HG03558 (cell line): ENCODE measurements at regions not wholly inside any gene's neighbourhood (a gene's known extent, or its start where the extent isn't known, plus 50 kb on each side); places are given as distances from the start of the nearest gene placed in this dataset.
"Not testable (repeated sequence)": the region's sequence is repeated elsewhere in the genome, so short reads cannot be mapped to it uniquely, and the experiment has no call there.

Experiments
- ATAC-seq: cut with Tn5 transposase; IDR thresholded peaks from one replicate; pipeline ENCODE4 v1.9.1; 2021; ENCODE audit warnings: moderate number of reproducible peaks; ENCODE audit not compliant: unreplicated experiment; ENCODE audit errors: extremely low read depth

DNA sequence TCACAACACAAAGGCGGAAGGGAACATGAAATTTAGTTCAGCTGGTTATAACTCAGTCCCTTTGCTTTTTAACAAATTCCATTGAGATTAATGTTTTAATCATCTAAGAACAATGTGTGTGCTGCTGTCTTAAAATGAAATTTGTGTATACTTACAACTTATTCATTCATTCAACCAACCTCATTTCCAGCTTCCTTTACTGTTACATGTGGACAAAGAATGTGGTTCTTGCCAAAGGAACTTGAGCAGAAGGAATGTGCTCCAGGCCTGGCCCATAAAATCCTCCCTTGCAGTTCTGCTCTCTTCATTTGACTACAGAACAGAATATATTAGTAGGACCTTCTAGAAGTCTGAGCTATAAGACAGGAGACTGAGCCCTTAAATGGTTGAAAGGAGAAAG lies 176.8 kb upstream of the GLRA2 start:
- ATAC-seq, result no peak

DNA sequence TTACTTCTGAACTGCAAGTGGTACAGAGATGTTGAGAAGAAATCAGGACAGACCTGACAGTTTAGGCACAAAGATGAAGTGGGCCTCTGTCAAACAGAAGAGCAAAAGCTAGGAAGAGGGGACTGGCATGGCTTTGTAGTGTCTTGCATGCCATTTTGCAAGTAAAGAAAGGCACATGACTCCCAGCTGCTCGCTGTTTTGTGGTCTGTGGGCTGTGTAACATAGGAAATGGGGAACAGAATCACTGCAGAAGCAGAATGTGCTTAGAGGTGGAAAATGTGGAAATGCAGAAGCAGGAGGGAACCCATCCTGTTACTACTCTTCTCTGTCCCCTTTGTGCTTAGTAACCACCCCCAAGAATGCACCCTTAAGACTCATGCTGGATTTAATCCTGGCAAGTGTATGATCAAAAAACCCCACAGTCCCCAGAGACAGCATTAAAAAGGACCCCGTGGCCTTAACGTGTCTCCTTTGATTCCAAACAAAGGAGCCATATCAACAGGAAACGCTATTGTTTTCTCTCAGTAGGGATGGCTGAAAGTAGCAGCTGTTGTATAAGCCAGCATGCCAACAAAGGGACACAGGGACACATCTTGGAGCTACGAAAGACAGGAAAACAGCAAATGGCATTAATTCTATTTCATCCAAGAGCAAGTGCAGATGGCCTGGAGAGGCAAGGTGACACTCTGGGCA lies 177.6 kb upstream of the GLRA2 start:
- ATAC-seq, result no peak

DNA sequence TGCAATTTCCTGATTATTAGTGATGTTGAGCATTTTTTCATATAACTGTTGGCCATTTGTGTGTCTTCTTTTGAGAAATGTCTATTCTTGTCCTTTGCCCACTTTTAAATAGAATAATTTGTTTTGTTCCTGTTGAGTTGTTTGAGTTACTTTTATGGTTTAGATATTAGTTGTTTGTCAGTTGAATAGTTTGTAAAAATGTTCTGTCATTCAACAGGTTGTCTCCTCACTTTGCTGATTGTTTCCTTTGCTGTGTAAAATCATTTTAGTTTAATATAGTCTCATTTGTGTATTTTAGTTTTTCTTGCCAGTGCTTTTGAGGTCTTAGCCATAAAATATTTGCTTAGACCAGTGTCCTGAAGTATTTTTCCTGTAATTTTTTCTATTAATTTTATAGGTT lies 181.8 kb upstream of the GLRA2 start:
- no peak for ATAC-seq

DNA sequence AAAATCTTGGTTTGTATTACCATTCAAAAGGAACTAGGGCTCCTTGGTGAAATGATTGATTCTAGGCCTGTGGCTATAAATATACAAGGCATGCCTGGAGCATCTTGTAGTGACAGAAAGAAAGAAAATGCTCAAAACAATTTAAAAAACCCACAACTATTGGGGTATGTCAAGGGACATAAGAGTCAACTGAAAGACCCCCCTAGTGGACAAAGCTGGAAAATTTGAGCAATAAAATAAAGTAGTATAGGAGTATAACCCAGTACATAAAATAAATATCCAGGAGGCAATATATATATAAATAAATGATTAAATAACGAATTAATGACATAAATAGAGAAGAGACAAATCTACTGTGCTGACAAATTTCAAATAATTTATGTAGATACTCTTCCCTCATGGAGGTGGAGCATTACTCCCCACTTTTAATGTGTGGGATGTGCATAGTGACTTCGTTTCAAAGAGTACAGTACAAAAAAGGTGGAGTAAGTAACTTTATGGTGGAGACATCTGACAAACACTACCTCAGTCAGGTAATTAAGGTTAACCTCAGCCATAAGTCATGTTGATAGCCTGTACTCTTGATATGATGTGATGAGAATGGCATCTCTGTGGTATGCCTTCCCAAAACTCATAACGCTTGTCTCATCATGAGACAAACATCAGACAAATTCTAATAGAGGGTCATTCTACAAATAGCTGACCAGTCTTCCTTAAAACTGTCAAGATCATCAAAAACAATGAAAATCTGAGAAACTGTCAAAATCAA lies 185.0 kb upstream of the GLRA2 start:
- no peak for ATAC-seq

DNA sequence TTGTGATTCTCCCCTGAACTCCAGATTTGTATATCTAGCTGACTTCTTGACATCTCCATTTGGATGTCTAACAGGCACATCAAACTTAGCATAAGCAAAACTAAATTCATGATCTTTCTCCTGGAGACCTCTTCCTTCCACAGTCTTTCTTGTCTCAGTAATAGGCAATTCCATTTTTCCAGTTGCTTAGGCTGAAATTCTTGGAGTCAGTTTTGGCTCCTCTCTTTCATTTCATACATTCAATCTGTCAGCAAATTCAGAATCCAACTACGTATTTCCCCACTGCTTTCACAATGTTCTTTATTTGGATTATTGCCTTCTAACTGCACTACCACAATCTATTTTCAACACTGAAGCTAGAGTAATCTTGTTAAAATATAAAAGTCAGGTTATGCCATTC lies 219.9 kb upstream of the GLRA2 start:
- no peak for ATAC-seq

DNA sequence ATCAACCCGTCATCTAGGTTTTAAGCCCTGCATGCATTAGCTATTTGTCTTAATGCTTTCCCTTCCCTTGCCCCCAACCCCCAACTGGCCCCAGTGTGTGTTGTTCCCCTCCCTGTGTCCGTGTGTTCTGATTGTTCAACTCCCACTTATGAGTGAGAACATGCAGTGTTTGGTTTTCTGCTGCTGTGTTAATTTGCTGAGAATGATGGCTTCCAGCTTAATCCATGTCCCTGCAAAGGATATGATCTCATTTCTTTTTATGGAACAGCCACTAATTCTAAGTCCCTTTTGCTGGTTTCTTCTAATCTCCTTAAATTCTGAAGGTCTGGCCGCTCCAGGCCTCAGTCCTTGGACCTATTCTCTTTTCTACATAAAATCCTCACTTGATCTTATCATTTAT lies 220.4 kb upstream of the GLRA2 start:
- not testable (repeated sequence) for ATAC-seq

DNA sequence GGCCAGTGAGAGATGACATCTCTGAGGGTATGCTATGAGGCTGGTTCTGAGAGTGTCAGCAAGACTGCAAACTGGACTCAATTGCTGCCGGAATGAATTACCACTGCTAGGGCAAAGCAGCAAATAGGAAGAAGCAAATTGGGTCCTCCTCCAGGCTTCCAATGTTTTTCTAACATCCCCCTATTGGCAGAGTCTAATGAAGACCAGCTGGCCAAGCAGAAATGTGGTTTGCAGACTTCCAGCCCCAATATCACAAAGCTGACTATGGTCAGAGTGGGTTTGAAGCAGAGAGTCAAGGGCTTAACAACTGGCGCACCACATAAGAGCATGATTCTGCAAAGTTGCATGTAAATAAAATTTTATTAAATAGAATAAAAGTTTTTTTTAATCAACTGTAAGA lies 225.4 kb upstream of the GLRA2 start:
- ATAC-seq, result no peak

DNA sequence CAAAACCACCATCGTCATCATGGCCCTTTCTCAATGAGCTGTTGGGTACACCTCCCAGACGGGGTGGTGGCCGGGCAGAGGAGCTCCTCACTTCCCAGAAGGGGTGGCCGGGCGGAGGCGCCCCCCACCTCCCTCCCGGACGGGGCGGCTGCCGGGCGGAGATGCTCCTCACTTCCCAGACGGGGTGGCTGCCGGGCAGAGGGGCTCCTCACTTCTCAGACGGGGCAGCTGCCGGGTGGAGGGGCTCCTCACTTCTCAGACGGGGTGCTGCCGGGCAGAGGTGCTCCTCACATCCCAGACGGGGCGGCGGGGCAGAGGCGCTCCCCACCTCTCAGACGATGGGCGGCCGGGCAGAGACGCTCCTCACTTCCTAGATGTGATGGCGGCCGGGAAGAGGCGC lies 226.8 kb upstream of the GLRA2 start:
- ATAC-seq, result not testable (repeated sequence)

DNA sequence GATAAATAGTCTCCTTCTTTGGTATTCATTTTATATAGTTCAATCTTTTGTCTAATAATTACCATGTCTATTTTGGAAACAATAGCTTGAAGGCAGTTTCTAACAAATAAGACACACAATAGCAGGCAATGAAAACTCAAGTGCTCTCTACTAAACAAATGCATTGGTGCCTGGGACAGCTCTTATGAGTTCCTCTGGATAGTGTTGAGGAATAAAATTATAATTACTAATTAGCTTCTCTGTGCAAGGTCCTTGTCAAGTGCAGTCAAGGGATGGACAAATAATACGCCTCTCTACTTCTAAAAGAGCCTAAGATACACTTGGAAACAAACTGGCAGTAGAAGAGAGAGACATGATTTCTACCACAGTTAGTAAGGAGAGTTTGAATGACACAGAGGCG lies 229.0 kb upstream of the GLRA2 start:
- no peak for ATAC-seq

DNA sequence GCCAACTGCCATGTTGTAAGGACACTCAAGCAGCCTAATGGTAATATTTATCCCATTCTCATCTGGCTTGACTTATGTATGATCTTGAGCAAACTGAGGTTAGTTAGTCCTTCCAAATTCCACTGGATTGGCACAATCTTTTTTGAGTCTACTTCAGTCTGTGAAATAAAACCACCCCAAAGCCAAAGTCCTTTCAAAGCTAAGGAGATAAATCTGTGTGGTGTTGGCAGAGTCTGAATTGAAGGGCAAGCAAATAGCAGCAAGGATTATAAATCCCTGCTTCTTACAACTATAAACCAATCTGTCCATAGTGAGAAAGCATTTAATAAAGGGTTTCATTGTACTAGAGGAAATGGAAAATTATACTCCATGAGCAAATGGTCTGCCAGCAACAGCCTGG lies 233.9 kb upstream of the GLRA2 start:
- ATAC-seq, result no peak

DNA sequence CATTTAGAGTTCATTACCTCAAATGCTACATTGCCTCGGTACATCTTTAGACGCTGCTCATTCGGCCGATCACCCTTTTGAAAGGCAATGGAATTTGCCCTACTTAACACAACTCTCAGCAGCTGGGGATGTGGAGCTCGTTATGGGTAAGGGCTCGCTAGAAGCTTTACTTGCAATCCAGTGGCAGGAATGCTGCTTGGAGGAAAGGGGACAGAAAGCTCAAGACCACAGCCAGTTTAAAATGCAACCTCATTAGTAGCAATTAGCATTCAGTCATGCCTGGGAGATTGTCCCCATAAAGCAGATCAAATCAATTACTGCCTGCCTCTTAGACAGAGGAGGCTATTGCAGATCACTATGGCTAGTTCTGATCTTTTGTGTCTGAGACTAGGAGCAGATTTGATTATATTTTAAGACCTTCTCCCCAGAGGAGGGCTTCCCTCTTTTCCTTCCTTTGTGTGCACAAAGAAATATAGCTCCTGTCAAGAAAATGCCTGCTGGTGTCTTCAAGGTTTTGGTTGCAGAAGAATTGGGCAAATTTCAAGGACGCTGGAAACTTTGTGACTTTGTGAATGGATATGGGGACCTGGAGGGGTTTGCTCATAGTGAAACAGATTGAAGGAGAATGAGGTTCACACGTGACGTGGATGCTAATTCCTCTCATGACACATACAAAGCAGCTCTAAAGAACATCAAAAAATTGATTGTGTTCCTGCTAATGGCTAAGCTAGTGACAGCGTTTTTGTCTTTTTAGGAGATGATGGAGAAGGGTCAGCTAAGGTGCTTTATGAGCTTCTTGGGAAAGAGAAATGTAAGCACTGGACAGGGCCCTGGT lies 237.5 kb upstream of the GLRA2 start:
- no peak for ATAC-seq

DNA sequence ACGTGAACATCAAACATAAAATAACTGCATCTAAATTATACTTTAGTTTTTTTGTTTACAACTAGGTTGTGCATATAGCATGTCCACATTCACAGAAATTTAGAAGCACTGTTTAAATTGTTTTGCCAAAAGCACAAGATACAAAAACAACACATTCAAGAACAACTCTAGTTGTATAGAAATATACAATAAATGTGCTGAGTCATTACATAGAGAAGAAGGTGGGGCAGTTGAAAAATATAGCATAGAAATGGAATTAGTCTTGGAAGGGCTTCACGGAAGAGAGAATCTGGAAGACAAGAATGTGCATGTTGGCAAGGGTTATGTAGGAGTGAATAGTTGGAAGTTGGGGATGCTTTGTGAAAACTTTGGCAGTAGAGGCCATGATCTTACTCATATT lies 239.0 kb upstream of the GLRA2 start:
- ATAC-seq, result no peak

DNA sequence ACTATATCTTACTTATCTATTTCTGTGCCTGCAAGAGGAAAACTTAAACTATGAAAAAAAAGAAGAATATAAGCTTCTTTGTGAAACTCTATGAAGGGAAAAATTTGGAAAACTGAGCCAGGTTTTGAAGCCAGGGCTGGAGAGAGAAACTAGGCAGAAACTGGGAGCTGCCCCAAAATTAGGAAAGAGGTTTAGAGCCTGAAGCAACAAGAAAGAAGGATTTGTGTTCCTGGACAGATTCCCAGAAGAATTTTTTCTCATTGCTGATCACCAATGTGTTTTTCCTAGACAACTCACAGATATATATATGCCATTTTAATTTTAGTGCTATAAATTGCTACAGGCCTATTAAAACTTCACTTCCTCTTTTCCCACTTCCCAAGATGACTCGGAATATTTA lies 245.0 kb upstream of the GEMIN8 start:
- no peak for ATAC-seq

DNA sequence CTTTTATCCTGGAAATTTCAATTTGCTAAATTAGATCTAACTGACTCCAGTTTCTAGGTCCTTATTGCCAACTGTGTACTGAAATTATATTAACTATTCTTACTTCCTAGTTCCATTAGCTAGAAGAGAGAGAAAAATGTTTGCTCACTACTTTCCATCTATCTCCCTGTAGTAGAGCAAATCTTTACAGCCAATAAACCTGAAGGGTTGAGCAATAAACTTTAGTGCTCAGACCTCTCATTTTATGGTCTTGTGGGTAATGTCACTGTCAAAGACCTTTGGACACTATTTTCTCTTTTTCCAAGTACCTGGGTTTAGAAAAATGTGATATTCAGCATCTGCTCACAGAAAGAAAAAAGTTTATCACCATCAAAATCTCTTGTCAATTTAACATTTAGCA lies 237.5 kb upstream of the GEMIN8 start:
- ATAC-seq, result no peak

DNA sequence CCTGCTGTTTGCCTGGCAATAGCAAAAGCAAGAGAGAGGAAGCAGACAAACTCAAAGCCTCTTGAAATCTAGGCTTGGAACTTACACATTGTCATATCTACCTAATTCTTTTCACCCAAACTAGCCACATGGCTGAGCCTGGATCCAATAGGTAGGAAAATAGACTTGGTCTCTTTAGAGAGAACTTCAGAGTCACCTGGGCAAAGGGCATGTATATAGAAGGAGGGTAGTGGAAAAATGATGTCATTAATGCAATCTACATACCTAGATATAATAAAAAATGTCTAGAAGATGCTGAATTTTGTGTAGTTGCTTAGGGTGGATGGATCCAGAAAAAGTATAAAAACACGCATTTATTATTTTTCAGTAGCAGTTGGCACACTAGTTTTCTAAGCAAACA lies 237.0 kb upstream of the GEMIN8 start:
- ATAC-seq, result no peak

DNA sequence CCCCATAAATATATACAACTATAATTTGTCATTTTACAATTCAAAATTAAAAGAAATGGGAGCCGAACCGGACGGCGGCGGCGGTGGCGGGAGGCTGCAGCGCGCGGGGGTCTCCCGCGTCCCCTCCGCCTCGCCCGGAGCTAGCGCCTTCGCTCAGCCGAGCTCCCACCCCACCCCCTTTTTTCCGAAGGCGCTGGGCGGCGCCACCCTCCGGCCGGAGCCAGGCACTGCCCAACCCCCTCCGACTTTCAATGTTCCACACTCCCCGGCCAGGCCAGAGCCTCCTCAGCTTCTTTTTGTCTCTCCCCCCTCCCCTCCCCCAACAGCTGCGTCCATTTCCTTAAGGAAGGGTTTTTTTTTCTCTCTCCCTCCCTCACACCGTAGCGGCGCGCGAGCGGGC lies 214.1 kb upstream of the GEMIN8 start:
- no peak for ATAC-seq

DNA sequence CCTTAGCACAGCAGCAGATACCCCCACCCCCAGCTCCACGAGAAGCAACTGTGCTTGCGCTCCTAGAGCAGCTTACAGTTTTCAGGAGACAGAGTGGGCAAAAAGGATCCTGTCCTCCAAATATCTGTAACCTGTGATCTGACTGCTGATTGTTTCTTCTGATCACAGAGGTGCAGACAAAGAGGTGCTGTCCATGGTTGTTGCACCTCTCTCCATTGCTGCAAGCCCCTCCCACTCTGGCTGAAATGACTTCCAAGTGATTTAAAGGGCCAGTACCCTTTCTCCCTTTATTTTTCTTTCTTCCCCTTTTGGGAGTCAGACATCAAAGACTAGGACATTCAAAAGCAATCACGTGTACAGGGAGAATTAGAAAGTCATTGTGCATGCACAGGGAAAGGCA lies 205.3 kb upstream of the GEMIN8 start:
- no peak for ATAC-seq

DNA sequence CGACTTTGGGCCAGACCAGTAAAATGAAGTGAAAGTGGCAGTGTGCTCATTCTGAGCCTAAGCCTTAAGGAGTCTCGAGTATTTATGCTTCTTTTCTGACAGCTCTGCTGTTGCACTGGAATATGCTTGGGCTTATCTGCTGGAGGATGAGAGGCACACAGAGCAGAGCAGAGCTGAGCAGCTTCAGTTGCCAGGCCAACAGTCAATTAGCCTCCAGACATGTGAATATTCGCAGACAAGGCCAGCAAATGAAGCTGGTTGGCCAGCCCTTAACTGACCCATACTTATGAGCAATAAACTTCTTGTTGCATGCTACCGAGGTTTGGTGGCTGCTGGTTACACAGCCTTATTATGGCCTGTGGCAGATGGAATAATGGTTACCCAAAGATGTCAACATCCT lies 203.0 kb upstream of the GEMIN8 start:
- no peak for ATAC-seq

DNA sequence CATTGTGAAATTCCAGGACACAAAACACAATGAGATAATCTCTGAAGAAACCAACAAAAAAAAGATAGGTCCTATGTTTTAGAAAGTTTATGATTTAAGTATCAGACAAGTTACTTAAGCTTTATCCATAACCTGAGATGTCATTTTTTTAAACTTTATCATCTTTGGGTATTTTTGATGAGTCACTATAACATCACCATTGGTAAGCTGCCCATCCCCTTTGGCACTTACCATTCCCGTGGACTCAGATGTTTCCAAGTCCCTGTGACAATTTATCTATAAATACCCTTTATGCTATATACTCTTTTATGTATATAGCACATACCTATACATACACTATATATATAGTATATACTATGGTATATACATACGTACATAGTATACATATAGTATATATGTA lies 198.9 kb upstream of the GEMIN8 start:
- ATAC-seq, result no peak

DNA sequence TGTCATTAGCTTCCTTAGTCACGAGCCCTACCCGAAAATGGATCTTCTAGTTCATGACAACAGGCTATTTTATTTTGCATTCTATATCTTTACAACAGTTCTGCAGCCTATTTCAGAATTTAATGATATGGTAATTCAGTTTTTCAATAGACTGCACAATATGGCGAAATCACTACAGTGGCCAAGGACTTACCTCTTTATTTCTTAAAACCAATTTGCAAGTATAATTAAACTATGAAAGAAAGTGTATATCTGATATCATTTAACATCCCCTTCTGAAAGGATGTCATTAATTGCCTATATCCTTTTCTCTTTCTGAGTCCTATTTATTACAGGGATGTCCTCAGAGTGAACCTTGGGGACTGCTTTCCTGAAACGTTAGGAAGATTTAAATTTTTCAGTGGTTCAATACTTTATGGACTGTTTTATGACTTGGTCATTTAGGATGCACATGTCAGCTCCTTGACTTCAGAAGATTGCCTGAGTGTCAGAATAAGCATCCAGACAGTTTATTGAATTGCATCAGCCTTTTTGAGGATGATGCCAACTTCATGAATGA lies 190.8 kb upstream of the GEMIN8 start:
- no peak for ATAC-seq

DNA sequence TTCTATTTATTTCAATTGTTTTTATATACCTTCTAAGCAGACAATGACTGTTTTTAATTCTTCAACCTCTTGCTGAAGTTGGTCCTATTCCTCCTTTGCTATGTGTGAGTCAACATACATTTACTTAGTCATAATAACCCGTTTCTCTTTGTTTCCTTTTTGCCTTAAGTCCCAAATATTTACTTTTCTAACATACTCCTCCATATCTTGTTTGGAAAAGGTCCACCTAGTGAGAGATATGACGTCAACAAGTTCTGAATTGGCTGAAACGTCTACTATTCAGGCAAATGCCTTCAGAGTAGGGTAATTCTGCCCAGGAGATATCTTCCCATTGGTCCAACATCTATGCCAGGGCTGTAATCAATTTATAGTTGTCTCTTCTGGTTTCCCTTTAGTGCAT lies 179.3 kb upstream of the GEMIN8 start:
- ATAC-seq, result no peak
